ENCODE measurements at regions not wholly inside any gene's neighbourhood (a gene's known extent, or its start where the extent isn't known, plus 50 kb on each side); places are given as distances from the start of the nearest gene placed in this dataset.

- TF ChIP-seq CTCF (IDR thresholded peaks at IDR 0.05) (no peak), POLR2AphosphoS5 (IDR thresholded peaks at IDR 0.05; ENCODE audit: low read depth, low read length) (no peak), REST (IDR thresholded peaks at IDR 0.05; ENCODE audit: insufficient read depth in 1 of 2, low read depth in 2 of 2, low read length in 1 of 2) (no peak)
Observed at GRCh38 chr10:71033396-71033980, 145.1 kb upstream of the PCBD1 start.

Measured in Panc1 (cell line).